Midbrain (tissue), 1 donor: ENCODE measurements at regions not wholly inside any gene's neighbourhood (a gene's known extent, or its start where the extent isn't known, plus 50 kb on each side); places are given as distances from the start of the nearest gene placed in this dataset.
"Not testable (repeated sequence)": the region's sequence is repeated elsewhere in the genome, so short reads cannot be mapped to it uniquely, and the experiment has no call there.

Experiments used
- DNase-seq: peaks from one replicate; lab custom pipeline; 2025; lab: John Stamatoyannopoulos, UW

- DNase-seq = no peak
Measured at GRCh38 chr18:3328532-3328931, 66.6 kb downstream of the MYL12B start.

- no peak for DNase-seq
Measured at GRCh38 chr18:3329471-3329870, 67.5 kb downstream of the MYL12B start.

- no peak for DNase-seq
Measured at GRCh38 chr18:3329872-3330271, 67.9 kb downstream of the MYL12B start.

GRCh38 chr18:3330622-3331021 lies 68.7 kb downstream of the MYL12B start:
- no peak for DNase-seq

GRCh38 chr18:3332376-3332775 lies 70.4 kb downstream of the MYL12B start:
- DNase-seq = no peak

GRCh38 chr18:3333056-3333720 lies 71.3 kb downstream of the MYL12B start:
- no peak for DNase-seq

GRCh38 chr18:3333721-3334386 lies 71.9 kb downstream of the MYL12B start:
- DNase-seq = no peak

- no peak for DNase-seq
Measured at GRCh38 chr18:3340015-3340681, 78.2 kb downstream of the MYL12B start.

- DNase-seq = no peak
Measured at GRCh38 chr18:3340682-3341097, 78.8 kb downstream of the MYL12B start.

- no peak for DNase-seq
Measured at GRCh38 chr18:3342628-3343027, 80.7 kb downstream of the MYL12B start.

GRCh38 chr18:3345452-3345851 lies 83.5 kb downstream of the MYL12B start:
- DNase-seq = no peak

GRCh38 chr18:3345885-3346284 lies 84.0 kb downstream of the MYL12B start:
- DNase-seq = no peak

- no peak for DNase-seq
Measured at GRCh38 chr18:3346487-3346886, 84.6 kb downstream of the MYL12B start.

- DNase-seq = no peak
Measured at GRCh38 chr18:3347286-3347803, 85.4 kb downstream of the MYL12B start.

GRCh38 chr18:3348176-3348575 lies 86.2 kb downstream of the MYL12B start:
- no peak for DNase-seq

GRCh38 chr18:3349046-3349841 lies 87.3 kb downstream of the MYL12B start:
- DNase-seq = not testable (repeated sequence)

- no peak for DNase-seq
Measured at GRCh38 chr18:3350021-3350420, 88.1 kb downstream of the MYL12B start.

- DNase-seq = no peak
Measured at GRCh38 chr18:3350566-3351527, 88.9 kb downstream of the MYL12B start.

GRCh38 chr18:3354506-3354905 lies 92.6 kb downstream of the MYL12B start:
- DNase-seq = no peak

- DNase-seq = no peak
Measured at GRCh38 chr18:3356614-3357013, 93.4 kb upstream of the TGIF1 start.

GRCh38 chr18:3357516-3357915 lies 92.5 kb upstream of the TGIF1 start:
- no peak for DNase-seq
